ENCODE measurements at regions not wholly inside any gene's neighbourhood (a gene's known extent, or its start where the extent isn't known, plus 50 kb on each side); places are given as distances from the start of the nearest gene placed in this dataset.

DNA sequence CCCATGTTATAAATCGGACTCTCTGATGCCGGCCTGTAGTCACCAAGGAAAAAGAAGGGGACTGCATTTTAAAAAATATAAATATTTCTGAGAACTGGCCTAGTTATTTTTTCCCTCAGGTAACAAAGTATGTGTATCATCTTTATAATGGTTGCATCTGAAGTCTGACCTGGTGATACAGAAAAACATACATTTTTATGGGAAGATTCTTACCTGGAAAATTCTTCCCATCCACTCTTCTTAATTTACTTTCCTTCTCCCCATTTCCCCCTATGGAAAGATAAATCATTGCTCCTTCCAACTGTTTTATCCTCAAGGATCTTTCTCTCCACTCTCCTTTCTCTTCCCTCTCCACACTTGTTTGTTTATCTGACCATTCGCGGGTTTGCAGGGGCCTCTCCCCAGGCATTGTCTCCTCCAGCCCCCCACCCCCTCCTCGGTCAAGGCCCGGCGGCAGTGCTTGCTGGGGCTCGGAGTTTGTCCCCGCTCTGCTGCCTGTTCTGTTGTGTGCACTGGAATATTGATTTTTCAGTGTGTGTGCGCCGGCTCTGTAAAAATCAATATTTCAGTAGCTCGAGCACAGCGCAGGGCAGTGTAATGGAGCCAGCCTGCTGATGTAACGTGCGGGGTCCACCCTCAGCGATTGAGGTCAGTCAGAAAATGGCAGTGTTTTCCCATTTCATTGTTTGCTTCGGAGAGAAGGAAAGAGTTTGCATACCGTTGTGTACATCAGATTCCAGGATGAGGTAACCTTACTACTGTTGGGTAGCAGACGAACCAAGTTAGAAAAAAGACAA, 199.5 kb upstream of the NFE2L3 start:
- no peak for DNase-seq (ENCODE audit: low read depth)

DNA sequence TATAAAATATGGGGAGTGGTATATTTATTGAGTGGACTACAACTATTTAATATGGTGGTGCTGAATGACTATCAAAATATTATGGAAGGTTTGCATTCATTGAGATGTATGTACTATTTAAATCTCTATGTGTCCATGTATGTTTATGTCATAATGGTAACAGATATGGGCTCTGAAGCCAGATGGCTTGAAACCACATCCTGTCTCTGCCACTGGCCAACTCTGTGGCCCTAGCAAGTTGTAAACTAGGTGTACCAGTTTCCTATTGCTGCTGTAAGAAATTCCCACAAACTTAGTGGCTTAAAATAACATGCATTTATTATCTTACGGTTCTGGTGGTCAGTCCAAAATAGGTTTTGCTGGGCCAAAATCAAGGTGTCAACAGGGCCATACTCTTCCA, 198.1 kb upstream of the NFE2L3 start:
- DNase-seq (ENCODE audit: low read depth), result no peak

DNA sequence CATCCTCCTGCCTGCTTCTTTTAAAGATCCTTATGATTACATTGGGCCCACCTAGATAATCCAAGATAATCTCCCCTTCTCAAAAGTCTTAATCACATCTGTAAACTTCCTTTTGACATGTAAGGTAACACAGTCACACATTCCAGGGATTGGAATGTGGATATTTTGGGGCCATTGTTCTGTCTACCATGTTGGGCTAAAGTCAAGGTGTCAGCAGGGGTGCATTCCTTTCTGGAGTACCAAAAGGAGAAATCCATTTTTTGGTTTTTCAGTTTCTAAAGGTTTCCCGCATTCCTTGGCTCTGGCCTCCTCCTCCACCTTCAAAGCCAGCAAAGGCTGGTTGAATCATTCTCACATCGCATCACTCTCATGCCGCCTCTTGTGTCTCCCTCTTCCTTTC, 197.6 kb upstream of the NFE2L3 start:
- no peak for DNase-seq (ENCODE audit: low read depth)

DNA sequence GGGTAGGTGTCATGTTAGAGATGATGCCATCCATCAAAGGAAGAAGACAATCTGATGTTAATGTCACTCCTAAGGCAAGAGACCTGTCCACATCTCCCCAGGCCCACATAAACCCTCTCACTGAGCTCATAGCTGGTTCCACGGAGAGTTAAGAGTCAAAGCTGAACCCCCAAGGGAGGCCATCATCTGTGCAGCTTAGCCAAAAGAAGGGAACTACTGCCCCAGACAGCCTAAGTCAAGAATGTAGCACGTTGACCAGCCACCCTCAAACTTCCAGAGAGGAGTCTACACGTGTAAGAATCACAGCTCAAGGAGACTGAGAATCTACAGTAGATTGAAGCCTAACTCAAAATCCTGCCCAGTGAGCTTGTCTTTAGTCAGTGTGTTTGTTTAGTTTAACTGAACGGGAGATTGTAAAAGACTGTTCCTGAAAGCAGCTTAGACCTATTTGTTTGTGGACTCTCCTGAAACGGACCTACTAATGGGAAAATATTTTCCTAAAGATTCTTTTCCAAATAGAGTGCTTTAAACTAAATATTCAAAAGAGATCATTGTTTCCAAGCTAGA, 192.7 kb upstream of the NFE2L3 start:
- DNase-seq (ENCODE audit: low read depth), result no peak

DNA sequence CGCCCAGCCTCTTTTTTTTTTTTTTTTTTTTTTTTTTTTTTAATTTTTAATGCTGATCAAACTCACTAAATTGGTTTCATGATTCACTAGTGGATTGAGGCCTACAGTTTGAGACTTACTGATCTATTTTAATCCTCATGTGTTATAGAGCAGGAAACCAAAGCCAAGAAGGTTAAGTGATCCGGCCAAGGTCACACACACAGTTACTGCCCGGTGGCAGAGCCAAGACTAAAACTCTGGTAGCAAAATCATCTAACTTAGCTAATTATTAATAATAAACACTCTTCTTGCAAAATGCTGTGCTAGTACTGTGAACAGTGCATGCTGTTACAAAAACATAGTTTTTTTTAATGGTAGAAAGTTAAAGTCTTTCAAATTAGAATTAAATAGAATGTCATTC, 188.3 kb upstream of the NFE2L3 start:
- DNase-seq (ENCODE audit: low read depth), result no peak

DNA sequence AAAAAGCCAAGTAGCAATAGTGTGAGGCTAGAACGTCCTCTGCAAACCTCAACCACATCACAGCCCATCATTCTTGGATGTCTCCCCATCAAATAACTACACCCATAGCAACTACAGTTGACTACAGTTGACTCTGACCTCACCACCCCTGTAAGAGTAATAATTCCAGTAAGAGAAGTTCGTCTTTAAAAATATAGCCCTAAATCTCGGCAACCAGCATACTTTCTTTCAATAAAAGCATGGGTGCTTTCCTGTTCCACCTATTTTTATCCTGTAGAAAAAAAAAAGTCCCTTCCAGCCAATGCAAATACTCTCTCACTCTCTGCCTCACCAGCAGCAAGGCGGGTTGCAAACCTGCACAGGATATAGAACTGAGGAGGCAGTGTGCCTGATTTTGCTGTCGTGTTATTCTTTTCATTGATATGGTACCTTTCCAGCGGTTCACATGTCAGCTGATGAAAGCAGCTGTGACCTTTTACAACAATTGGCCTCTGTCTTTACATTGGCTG, 187.5 kb upstream of the NFE2L3 start:
- no peak for DNase-seq (ENCODE audit: low read depth)

DNA sequence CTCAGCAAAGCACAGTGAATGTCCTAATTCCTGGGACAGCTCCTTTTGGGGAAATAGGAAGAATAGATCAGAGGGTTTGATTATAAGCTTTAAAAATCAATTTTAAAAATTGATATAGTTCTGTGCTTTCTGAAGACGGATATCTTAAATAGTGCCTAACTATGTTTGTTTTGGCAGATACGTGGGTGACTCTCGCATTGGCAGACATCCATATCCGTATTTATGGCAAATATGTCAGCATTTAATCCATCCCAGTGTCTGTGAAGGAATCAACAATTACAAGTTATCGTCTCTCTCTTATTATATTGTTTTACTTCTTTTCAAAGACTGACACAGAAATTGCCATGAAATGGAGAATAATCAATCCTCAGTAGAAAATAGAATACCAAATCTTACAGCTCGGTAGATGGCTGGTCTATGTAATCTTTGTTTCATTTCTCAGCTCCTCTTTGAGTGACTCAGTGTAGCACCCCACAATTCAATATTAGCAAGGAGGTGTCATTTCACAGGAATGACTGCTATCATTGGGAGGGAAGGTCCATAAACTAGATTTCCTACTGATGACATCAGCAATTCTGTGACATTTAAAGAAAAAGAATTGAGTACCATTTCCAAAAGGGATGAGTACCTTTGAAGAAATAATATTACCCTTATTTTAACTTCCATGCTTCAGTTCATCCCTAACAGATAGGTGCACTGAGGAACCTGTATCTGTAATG, 186.4 kb upstream of the NFE2L3 start:
- DNase-seq (ENCODE audit: low read depth), result no peak

DNA sequence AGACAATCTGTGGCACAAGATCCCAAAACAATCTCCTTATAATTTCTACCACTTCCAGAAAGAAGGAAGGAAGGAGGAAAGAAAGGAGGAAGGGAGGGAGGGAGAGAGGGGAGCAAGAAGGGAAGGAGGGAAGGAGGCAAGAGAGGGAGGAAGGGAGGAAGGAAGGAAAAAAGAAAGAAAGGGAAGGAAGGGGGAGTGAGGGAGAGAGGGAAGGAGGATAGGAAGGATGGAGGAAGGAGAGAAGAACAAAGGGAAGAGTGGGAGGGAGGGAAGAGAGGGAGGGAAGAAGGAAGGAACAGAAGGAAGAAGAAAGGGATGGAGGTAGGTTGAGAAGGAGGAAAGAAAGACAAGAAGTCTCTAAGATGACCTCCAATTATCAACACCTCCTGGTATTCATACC, 185.5 kb upstream of the NFE2L3 start:
- DNase-seq (ENCODE audit: low read depth), result no peak

DNA sequence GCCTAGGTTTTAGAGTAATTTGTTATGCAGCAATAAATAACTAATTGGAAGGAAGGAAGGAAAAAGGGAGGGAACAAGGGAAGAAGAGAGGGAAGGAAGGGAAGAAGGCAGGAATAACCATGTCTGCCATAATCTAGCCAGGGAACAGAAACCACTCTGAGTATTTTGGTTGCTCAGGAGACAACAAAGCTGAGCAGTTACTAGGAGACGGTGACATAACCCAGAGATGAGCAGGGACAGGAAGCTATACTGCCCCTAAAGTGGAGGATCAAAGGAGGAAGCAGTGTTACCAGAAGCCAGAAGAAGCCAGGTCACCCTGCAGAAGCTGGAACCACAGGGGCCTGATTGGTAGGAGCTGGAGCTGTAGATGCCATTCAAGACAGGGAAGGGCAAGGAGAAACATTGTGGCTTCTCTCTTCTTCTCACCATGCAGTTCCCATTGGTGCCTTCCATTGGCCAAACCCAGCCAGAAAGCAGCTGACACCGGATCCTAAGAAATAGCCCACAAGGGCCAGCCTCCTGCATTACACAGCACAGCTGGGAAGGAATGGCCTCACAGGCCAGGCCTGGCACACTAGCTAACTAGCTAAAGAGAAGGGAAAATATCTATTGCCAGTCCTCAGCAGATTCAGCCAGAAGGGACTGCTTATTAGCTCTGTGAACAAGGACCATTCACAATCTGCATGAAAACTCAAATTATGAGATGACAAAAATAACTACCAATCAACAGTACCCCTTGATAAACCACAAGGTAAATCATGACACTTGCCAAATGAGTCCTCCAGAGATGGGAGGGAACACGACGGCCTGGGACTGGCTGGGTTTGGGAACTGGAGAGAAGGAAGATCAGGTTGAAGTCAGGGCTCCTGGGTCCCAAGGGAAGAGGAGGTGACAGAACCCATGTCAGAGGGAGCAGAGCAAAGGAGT, 184.5 kb upstream of the NFE2L3 start:
- DNase-seq (ENCODE audit: low read depth), result no peak

DNA sequence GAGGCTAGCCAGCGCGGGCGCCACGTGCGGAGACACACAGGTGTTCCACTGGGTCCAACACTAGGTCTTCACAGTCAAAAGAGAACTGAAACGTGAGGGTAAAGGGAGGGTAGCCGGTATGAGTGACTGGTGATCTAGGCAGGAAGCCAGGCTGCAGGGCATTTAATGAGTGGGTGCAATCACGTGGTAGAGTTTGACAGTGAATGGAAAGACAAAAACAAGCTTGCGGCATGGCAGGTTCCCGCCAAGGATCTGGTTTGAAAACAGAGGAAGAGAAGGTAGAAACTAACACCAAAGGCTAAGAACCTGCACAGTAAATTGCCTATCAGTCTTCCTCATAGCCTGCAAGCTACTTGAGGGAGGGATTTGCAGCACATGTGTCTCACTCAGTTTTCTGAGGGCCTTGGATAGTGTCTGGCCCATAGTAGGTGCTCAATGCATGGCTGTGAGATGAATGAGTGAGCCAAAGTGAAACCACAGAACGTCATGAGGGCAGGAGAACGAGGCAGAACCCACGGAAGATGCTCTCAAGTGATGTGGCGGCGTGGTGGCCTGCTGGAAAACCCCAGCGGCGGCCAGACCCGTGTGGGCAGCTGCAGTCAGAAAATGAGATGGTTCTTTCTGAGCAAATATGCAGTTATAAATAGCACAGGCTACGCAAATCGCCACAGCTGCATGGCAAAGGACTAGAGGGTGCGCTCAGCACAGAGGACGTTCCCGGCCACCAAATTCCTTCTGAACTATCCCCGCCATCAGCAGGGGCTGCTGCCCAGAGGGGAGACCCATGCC, 183.6 kb upstream of the NFE2L3 start:
- no peak for DNase-seq (ENCODE audit: low read depth)

DNA sequence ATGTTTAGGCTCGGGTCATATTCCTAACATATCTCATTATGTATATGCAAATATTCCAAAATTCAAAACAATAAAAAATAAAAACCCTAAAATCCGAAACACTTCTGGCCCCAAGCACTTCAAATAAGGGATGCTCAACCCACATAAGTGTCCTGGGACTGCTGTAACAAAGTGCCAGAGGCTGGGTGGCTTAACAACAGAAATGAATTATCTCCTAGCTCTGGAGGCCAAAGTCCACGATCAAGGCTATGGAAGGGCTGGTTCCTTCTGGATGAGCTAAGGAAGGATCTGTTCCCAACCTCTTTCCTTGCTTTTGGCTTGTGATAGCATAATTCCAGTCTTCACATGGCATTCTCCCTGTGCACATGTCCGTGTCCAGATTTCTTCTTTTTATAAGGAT, 181.6 kb upstream of the NFE2L3 start:
- DNase-seq (ENCODE audit: low read depth), result no peak

DNA sequence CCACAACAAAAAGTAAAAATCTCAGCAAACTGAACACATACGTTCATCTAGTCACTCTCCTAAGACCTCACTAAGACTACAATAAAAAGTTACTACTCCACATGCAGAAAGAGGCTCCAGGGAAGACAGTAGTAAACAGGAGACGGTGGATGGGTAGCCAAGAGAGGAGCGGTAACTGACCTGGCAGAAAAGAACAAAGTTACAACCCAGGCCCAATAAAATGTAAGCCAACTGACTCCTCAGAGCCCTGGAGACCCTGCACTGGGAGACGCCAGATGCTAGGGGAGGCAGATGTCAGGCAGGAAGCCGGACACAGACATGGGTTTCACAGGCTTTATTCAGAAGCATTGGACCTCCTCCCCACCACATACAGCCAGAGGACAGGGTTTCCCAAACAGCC, 181.1 kb upstream of the NFE2L3 start:
- DNase-seq (ENCODE audit: low read depth), result no peak

DNA sequence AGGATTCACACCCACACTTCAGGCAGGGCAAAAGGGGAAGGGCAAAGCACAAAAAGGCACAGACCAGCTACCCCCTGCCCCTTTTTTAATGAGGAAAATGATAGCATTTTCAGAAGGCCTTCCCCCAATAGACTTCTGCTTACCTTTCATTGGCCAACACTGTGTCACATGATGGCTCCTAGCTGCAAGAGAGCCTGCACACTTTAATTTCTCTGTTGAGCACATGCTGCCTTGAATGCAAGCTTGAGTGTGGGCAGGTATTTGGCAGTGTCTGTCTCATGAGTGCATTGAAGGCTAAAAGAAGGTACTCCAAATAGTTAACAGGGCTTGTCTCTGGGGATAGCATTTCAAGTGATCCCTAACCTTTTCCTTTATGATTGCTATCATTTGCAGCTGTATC, 175.4 kb upstream of the NFE2L3 start:
- DNase-seq (ENCODE audit: low read depth), result no peak

DNA sequence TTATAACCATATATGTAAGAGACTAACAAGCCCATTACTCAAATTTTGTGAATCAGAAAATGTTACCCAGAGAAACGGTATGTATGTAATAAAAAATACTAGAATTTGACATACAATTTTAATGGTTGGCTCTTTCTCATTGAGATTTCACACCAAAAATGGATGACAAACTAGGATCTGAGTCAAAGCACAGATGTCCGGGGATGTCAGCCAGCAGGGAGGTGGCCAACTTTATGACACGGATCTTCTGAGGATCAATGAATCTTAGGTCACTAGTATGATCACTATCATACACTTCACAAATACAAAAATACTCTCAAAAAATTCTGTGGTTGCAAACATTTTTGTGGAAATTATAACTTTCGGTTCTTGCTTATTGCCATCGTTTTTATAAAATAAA, 173.5 kb upstream of the NFE2L3 start:
- no peak for DNase-seq (ENCODE audit: low read depth)

DNA sequence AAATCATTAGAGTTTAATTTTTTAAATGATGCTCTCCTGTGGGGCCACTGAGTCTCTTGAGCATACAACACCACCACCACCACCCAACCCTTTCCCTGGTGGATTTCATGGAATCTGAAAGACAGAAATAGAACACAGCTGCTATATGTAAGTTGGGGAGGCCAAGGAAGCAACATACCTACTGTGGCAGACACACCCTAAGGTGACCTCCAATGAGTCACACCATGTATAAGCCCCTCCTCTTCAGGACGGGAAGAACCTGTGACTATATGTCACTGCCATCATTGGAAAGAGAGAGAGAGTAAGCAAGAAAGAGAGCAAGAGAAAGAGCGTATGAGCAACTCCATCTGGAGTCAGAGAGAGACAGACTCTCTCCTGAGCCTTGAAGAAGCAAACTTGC, 172.4 kb upstream of the NFE2L3 start:
- DNase-seq (ENCODE audit: low read depth), result no peak

DNA sequence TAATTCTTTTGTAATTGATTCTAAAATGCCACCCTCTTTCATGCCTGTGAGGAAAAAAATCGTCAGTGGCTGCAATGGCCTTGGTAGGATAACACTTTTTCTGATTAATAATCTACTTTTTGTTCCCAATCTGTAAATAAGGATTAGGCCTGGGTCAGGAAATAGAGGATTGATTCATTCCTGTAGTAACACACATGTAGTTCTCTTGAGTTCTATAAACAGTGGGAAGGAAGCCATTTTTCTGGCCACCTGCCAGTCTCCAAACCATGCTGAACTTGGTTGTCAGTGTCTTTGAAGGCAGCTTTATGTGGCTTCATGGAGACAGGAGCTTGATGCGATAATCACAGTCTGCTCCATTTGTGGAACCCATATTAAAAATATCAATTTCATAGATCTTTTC, 169.3 kb upstream of the NFE2L3 start:
- DNase-seq (ENCODE audit: low read depth), result no peak

DNA sequence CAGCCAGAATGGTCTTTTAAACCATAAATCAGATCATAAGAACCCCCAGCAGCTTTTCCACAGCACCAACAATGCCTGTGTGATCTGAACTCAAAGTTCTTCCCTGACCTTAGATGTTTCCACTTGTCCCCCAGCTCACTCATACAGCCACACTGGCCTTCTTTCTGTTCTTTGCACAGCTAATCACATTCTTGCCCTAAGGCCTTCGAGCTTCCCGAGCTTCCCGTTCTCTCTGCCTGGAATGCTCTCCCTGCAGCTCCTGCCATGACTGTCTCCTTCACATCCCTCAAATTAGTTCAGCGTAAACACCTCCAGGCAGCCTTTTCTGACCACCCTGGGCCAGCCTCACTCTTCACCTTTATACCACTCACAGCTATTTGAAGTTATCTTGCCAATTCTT, 166.8 kb upstream of the NFE2L3 start:
- DNase-seq (ENCODE audit: low read depth), result no peak

DNA sequence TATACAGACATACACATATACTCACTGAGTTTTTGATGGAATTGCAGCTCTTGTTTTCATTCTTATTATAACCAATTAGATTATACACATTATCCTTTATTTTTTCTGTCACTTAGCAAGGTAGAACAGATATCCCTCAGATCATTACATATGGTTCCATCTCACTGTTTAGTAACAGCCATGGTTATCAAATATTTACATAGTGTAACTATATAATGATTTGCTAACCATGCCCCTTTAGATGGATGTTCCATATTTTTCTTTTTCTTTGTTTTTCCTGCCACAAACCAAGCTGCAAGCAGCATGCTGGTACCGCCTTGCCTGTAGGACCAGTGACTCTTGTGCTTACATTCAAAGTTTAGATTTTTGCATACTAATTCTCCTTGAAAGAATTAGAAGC, 163.4 kb upstream of the NFE2L3 start:
- DNase-seq (ENCODE audit: low read depth), result no peak

DNA sequence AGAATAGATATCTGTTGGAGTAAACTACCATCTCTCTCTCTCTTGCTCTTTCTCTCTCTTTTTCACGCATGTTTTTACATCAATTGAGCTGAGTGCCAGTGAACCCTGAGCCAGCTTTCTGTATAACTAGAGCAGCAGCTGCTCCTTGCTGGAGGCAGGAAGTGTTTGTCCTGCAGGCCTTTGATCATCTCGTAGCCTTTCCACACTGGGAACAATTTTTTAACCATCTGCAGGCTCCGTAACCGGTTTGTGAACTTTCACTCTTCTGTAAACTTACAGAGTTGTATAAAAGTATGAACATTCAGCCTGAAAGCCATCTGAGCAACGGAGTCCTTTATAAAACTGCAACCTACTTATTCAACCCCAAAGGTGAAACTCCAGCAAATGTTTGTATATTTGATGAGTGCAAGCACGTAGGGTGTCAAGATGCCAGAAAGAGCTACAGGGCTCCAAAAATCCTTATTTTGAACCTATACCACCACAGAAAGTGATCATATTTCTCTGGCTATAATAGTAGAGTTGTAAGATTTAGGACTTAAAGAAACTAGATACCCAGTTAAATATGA, 162.8 kb upstream of the NFE2L3 start:
- DNase-seq (ENCODE audit: low read depth), result no peak

DNA sequence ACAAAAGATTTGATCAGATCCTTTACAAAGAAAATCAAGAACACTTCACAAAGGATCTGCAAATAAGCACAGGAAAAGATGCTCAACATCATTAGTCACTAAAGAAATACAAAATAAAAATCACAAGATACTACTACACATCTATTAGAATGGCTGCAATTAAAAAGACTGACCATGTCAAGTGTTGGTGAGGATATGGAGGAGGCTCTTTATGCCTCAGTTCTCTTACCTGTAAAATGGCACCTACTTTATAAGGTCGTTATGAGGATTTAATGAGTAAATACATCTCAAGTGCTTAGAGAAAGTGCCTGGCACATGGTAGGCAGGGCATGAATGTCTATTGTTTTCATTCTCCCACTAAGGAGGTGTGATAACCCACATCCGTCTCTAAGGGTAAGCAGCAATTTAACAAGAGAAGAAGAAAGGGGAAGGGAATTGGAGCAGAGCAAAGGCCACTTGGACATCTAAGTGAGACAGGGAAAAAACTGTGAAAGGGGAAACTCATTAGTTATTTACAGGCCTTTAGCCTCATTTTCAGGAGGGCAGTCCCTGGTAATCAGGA, 157.5 kb upstream of the NFE2L3 start:
- DNase-seq (ENCODE audit: low read depth), result no peak

DNA sequence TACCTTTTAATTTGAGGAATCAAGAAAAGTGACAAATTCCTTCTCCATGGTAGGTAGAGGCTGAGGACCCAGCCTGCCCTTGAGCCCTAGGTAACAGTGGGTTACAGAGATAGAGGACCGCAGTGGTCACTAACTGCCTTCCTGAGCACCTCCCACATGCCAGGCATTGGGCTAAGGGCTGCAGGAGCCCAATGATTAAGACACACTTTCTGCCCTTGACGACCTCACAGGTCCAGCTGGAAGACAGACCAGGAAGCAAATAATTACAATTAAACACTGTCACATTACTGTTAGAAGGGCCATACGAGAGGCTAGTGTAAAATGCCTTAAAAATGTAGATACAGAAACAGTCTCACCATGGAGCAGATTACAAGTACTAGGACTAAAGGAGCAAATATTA, 156.8 kb upstream of the NFE2L3 start:
- DNase-seq (ENCODE audit: low read depth), result no peak
